ENCODE measurements at regions not wholly inside any gene's neighbourhood (a gene's known extent, or its start where the extent isn't known, plus 50 kb on each side); places are given as distances from the start of the nearest gene placed in this dataset.
"Not testable (repeated sequence)": the region's sequence is repeated elsewhere in the genome, so short reads cannot be mapped to it uniquely, and the experiment has no call there.

- DNase-seq (ENCODE audit: low read depth): no peak
Observed at GRCh38 chr12:73677520-73678291, 859.9 kb upstream of the ATXN7L3B start.

DNA sequence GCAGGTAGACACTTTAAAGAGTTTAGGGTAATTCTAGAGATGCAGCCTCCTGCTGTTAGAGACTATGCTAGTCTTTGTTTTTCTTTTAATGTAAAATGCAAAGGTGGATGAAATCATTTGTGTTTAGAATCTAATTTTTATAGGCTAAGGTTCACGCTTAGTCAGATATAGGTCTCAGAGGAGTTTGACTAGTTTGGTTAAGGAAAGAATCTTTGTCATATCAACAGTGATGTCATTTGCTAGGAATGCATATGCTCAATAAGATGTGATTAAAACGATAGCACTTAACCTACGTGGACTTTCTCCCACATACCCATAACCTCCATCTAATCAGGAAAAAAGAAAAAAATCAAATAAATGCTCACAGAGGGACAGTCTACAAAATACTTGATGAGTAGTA, 859.3 kb upstream of the ATXN7L3B start:
- DNase-seq (ENCODE audit: low read depth): no peak

DNA sequence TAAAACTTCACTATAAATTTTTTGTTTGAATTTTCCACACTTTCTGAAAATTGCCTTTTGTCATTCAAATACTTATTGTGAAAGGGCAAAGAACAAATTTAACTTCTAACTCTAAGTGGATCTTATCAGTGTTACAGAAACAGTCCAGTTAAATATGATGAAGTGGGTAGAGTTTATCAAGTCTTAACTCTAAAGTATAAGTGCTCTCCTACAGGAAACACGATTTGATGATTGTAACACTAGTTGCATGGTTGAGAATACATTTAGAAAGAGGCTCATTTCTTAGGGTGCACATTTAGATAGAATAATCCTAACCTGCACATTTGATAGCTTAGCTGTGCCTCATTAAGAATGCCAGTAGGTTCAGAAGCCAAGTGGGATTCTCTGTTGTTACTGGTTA, 838.3 kb upstream of the ATXN7L3B start:
- DNase-seq (ENCODE audit: low read depth): no peak

GRCh38 chr12:73714655-73715054, 823.0 kb upstream of the ATXN7L3B start:
- no peak for DNase-seq (ENCODE audit: low read depth)

DNA sequence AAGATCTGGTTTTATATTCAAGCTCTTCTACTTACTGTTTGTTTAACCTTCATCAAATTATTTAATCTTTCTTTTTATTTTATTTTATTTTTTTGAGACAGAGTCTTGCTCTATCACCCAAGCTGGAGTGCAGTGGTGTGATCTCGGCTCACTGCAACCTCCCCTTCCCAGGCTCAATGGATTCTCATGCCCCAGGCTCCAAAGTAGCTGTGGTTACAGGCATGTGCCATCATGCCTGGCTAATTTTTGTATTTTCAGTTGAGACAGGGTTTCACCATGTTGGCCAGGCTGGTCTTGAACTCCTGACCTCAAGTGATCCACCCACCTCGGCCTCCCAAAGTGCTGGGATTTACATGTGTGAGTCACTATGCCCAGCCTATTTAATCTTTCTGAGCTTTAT, 821.5 kb upstream of the ATXN7L3B start:
- not testable (repeated sequence) for DNase-seq (ENCODE audit: low read depth)

GRCh38 chr12:73719223-73719622, 818.4 kb upstream of the ATXN7L3B start:
- no peak for DNase-seq (ENCODE audit: low read depth)

GRCh38 chr12:73726881-73727280, 810.8 kb upstream of the ATXN7L3B start:
- no peak for DNase-seq (ENCODE audit: low read depth)

DNA sequence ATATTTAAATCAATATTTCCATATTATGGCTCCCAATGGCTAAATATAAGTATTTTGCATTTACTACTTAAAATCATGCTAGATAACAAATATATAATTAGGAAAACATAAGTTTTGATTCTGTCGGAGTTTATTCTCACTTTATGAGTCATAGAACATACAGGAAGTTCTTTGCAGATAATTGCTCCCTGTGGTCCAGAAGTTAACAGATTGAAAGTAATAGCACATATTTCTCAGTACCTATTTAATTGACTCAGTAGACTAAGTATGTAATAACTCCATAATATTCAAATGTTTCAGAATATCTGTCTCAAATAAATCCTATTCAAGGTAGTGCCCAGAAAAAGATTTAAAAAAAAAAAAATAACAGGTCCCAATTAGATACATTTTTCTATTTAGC, 806.0 kb upstream of the ATXN7L3B start:
- DNase-seq (ENCODE audit: low read depth): no peak

GRCh38 chr12:73769337-73769736, 768.3 kb upstream of the ATXN7L3B start:
- DNase-seq (ENCODE audit: low read depth): no peak

GRCh38 chr12:73798523-73798922, 739.1 kb upstream of the ATXN7L3B start:
- DNase-seq (ENCODE audit: low read depth): no peak

DNA sequence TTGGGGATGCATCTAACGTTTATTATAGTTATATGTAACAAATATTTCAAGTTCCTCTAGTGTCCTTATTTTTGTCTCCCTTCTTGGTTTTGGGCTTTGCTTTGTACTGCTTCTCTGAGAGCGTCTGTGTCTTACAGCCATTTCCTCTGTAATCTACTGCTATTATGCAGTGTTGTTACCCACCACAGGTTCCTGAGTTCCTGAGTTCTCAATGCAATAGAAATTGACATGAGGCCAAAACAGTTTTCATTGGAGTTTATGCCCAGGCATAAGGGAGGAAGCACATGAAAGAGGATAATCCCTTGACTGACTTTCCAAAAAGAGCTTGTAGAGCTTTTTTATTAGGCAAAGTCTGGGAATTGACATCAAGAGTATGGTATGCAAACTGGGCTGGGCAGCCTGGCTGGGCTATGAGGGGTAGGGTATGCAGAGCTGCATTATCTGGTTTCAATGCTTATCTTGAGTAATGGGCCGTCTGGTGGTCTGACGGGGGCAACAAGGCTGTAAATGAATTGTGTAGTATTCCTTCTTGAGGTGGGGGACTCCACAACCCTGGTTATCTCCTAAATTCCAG, 722.5 kb upstream of the ATXN7L3B start:
- DNase-seq (ENCODE audit: low read depth): no peak

DNA sequence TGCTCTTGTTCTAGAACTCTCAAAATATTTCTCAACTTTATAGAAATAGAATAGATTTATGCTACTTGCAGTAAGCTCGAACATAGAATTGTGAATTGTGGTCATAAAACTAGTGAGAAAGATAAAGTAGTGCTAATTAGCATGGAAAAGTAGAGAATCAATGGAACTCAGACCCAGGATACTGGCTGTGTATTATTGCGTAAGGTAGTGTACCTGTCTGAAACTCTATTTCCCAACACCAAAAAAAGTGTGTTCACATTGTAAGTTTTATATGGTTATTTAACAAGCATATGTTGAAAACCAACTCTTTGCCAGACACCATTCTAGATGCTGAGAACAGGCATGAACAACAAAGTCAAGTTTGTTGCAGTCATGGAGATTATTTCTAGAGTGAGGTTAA, 720.5 kb upstream of the ATXN7L3B start:
- no peak for DNase-seq (ENCODE audit: low read depth)

DNA sequence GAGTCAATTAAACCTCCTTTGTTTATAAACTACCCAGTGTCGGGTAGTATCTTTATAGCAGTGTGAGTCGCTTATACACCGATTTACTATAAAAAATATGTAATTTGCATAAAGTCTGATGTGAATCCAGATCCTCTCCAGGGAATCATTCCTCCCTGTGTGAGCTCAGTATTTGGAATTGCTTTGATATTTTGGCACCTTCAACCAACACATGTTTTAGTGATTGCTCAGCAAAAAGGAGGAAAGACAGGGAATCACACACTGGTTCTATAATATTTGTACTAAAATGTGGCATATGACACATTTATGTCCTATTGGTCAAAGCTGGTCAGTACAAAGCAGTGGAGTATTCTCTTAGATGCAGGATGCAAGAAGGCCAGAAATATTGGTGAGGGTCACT, 703.9 kb upstream of the ATXN7L3B start:
- DNase-seq (ENCODE audit: low read depth): no peak

GRCh38 chr12:73841963-73842362, 695.7 kb upstream of the ATXN7L3B start:
- DNase-seq (ENCODE audit: low read depth): no peak

DNA sequence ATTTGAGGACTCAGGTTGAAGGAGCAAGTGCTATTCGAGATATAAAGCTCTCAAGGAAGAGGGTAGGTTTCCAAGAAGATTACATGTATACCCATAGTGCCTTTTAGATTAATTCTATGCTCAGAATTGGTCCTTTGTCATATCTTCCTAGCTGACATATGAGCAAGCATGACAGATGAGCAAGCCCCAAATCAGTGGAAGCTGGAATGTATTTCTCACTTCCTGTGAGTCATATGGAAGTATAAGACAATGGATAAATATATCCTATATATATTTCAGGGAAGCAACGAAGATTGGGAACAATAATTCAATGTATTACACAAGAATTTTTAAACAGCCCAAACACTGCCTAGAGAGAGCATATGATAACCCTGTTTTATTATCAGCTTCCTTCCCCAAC, 674.1 kb upstream of the ATXN7L3B start:
- no peak for DNase-seq (ENCODE audit: low read depth)

GRCh38 chr12:73867147-73867546, 670.5 kb upstream of the ATXN7L3B start:
- no peak for DNase-seq (ENCODE audit: low read depth)

GRCh38 chr12:73877291-73877690, 660.3 kb upstream of the ATXN7L3B start:
- not testable (repeated sequence) for DNase-seq (ENCODE audit: low read depth)

DNA sequence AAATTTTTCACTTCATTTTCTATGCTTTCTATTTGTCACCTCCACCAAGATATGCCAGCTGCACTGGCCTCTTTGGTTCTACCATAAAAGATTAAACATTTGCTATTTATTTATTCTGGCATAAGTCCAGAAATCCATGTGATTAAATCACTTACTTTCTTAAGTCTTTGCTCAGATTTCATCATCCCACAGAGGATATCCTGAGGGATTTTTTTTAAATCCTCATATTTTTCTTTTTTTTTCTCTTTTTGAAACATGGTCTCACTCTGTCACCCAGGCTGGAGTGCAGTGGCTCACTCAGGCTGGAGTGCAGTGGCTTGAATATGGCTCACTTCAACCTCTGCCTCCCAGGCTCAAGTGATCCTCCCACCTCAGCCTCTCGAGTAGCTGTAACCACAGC, 645.4 kb upstream of the ATXN7L3B start:
- DNase-seq (ENCODE audit: low read depth): no peak

GRCh38 chr12:73898645-73899044, 639.0 kb upstream of the ATXN7L3B start:
- no peak for DNase-seq (ENCODE audit: low read depth)

GRCh38 chr12:73902260-73902659, 635.4 kb upstream of the ATXN7L3B start:
- DNase-seq (ENCODE audit: low read depth): no peak

DNA sequence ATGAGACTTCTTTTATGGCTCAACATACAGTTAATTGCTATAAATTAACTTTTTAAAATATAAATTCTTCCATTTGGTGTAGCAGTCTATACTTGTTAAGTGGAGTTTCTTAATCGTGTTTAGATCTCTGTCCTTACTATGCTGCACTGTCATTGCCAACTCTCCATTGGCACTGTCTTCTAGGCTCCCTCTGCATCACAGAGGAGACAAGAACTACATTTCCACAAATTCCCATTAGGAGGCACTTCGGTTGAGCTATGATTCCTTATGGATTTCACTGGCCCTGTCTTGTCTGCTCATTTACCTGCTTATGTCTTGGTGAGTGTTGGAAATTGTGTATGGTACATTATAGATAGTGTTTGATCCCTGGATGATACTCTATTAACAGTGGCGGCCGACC, 630.9 kb upstream of the ATXN7L3B start:
- DNase-seq (ENCODE audit: low read depth): no peak

DNA sequence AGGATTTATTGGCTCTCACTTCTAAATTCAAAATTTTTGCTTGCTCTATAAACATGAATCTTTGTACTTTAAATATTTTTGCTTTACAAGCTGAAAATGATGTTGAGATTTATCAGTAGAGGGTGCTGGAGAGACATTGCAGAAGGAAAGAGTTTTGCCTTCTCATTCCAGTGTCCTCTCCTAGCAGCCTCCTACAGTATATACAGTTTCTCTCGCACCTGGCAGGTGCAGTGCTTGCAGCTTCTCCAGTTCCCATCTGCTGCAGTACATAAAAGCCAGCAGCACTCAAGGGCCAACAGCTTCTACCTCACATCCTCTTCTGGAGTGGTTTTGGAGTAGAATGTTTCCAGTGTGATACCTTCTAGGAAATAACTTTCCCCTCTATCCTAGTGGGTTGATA, 601.8 kb upstream of the ATXN7L3B start:
- no peak for DNase-seq (ENCODE audit: low read depth)

DNA sequence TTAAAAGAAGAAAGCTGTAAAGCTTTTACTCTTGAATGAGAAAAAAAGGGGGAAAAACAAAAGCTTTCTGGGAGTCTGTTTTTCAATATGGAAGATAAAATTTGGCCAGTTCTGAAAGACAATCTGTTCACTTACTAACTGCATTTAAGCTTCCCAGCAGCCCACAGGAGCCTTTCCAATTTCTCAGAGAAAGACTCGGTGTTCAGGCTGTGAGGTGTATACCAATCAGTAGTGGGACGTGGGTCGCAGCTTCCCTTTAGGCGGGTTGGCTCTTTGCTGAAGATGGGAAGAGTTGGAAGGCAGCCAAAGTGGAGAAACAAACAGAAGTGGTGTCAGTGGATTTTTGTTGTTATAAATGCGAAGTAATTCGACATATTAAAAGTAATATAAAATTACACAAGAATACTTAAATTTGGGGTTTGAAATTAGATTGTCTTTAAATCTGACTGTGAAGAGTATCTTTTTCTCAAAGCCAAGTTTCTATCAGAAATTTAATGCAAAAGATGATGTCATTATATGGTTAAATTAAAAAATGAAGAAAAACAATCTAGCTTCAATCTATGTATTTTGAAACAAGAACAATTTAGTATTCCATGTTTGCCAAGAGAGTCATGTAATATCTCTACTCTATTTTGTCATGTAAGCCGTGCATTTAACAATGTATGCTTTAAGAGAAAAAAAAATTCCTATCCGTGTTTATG, 590.2 kb upstream of the ATXN7L3B start:
- DNase-seq (ENCODE audit: low read depth): no peak
